Panc1 (cell line): ENCODE measurements at regions not wholly inside any gene's neighbourhood (a gene's known extent, or its start where the extent isn't known, plus 50 kb on each side); places are given as distances from the start of the nearest gene placed in this dataset.

Experiments
- CTCF ChIP-seq: fragments of 450-650 bp; IDR thresholded peaks from 2 replicates; pipeline ENCODE4 v1.5.1; 2017; ENCODE audit warnings: mild to moderate bottlenecking
- POLR2AphosphoS5 ChIP-seq: IDR thresholded peaks from 2 replicates; pipeline ENCODE4 v1.6.1; 2012; ENCODE audit warnings: mild to moderate bottlenecking, low read depth, low read length, moderate library complexity
- SIN3A ChIP-seq: IDR thresholded peaks from 2 replicates; pipeline ENCODE4 v1.6.1; 2012; ENCODE audit warnings: low read depth, mild to moderate bottlenecking, low read length, moderate library complexity, borderline replicate concordance; ENCODE audit not compliant: insufficient read depth

DNA sequence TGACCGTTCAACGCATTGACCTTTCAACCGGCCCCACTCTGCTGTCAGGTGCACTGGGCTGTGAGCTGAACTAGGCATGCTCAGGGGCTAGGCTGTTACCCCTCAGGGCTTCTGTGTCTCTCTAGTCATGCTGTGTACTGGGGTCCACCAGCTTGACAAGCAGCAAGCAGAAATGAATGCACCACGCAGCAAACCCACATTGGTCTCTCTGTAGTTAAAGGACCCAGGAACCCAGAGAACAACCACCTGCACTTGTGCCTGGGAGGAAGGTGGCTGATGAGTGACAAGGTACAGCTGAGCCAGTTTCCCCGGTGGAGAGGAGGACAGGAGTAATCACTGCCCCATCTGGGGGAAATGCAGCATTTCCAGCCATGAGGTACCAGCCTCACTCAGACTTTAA, 159.9 kb downstream of the USP12 start:
- TF ChIP-seq CTCF = no peak
- TF ChIP-seq POLR2AphosphoS5 = no peak
- TF ChIP-seq SIN3A = no peak
